ENCODE measurements at regions not wholly inside any gene's neighbourhood (a gene's known extent, or its start where the extent isn't known, plus 50 kb on each side); places are given as distances from the start of the nearest gene placed in this dataset.

- TF ChIP-seq NKRF (conservative IDR thresholded peaks at IDR 0.05) = no peak
- no peak for TF ChIP-seq DPF2 (IDR thresholded peaks at IDR 0.05)
Observed at GRCh38 chr2:120979921-120980320, 244.3 kb downstream of the GLI2 start (continued).

GRCh38 chr2:120981443-120981842 lies 245.8 kb downstream of the GLI2 start:
- 45% methylated on average over 4 of the region's 4 CpGs for WGBS (ENCODE audit: insufficient coverage, insufficient replicate concordance, low lambda C conversion rate, missing lambda C conversion rate)
- Histone ChIP-seq H3K4me3 (no peak overlapping the region), H3K4me1 (ENCODE audit: control insufficient read depth, insufficient read depth, low read length) (no peaks in the 10 kb centered on the region), H2AFZ (ENCODE audit: control insufficient read depth, low read depth, low read length) (no peak overlapping the region), H3K27ac (ENCODE audit: control insufficient read depth, insufficient read depth) (no peak overlapping the region), H3K9me3 (replicated peaks; ENCODE audit: control insufficient read depth, insufficient read depth, low read length) (no peaks in the 10 kb centered on the region), H3K36me3 (ENCODE audit: control insufficient read depth in 2 of 2, insufficient read depth in 2 of 2, low read length in 1 of 2) (no peaks in the 10 kb centered on the region), H3K9ac (ENCODE audit: control insufficient read depth, insufficient read depth, low read length) (no peak overlapping the region), H3K27me3 (replicated peaks in 1 of 2; ENCODE audit: control insufficient read depth in 2 of 2, insufficient read depth in 2 of 2, low read length in 1 of 2) (no peaks in the 10 kb centered on the region; a peak in 1 of 4 replicates), H4K20me1 (ENCODE audit: control insufficient read depth, insufficient read depth) (no peaks in the 10 kb centered on the region), H3K79me2 (ENCODE audit: control insufficient read depth, insufficient read depth, low read length) (no peaks in the 10 kb centered on the region), H3K4me2 (ENCODE audit: control insufficient read depth, insufficient read depth) (no peak overlapping the region)
- no TSS peak for BruUV-seq (replicated peaks)
- DNase-seq (ENCODE audit: low read depth, low spot score) (no peak), ATAC-seq (no peak), FAIRE-seq (no peak)
- in situ Hi-C loops (cut with MboI) (no loop called here), intact Hi-C loops (cut with micrococcal nuclease; ENCODE audit: unreplicated experiment) (no loop called here)
- ChIA-PET SMC1A (ENCODE audit: uncharacterized antibody, unreplicated experiment) (no interaction called here), CTCF (no interaction called here), RAD21 (ENCODE audit: unreplicated experiment) (no interaction called here), POLR2A (no interaction called here)
- no peak for TF ChIP-seq CEBPB (IDR thresholded peaks at IDR 0.05; ENCODE audit: borderline replicate concordance in 1 of 2, low read depth in 2 of 2, low read length in 2 of 2)
- no peak for TF ChIP-seq SMAD5 (IDR thresholded peaks at IDR 0.05; ENCODE audit: low read depth)
- TF ChIP-seq SPI1 (IDR thresholded peaks at IDR 0.05; ENCODE audit: borderline replicate concordance, insufficient read depth, low read depth, low read length) = no peak
- TF ChIP-seq SP1 (IDR thresholded peaks at IDR 0.05; ENCODE audit: low read depth, low read length) = no peak
- TF ChIP-seq RB1 (IDR thresholded peaks at IDR 0.05; ENCODE audit: borderline replicate concordance) = no peak
- no peak for TF ChIP-seq SIN3A (IDR thresholded peaks at IDR 0.05; ENCODE audit: low read depth, low read length)
- TF ChIP-seq SKIL (IDR thresholded peaks at IDR 0.05; ENCODE audit: low read depth, poor library complexity, severe bottlenecking) = no peak
- no peak for TF ChIP-seq PRDM15 (CRISPR knock-in tag; IDR thresholded peaks at IDR 0.05)
- TF ChIP-seq MXI1 (IDR thresholded peaks at IDR 0.05; ENCODE audit: low read depth, low read length) = no peak
- no peak for TF ChIP-seq NFYB (IDR thresholded peaks at IDR 0.05; ENCODE audit: insufficient read depth, low read depth, low read length)
- no peak for TF ChIP-seq ATF2 (IDR thresholded peaks at IDR 0.05; ENCODE audit: low read length)
- TF ChIP-seq EZH2 (IDR thresholded peaks at IDR 0.05; ENCODE audit: borderline replicate concordance, control insufficient read depth, low read depth, low read length) = no peak
- TF ChIP-seq PML (IDR thresholded peaks at IDR 0.05; ENCODE audit: low read length) = no peak
